ENCODE measurements at regions not wholly inside any gene's neighbourhood (a gene's known extent, or its start where the extent isn't known, plus 50 kb on each side); places are given as distances from the start of the nearest gene placed in this dataset.
"Not testable (repeated sequence)": the region's sequence is repeated elsewhere in the genome, so short reads cannot be mapped to it uniquely, and the experiment has no call there.

DNA sequence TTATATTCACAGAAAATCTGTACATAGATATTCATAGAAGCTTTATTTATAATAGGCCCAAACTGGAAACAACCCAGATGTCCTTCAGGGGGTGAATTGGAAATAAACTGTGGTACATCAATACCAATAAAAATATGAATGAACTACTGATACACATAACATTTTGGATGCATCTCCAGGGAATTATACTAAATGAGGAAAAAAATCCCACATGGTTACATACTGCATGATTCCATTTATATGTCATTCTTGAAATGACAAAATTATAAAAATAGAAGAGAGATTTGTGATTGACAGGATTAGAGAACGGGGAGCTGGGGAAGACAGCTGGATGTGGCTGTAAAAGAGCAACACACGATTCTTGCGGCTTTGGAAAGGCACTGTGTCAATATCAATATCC lies 435.0 kb downstream of the TMEM182 start:
- 57% methylated on average over 3 of the region's 3 CpGs for WGBS

DNA sequence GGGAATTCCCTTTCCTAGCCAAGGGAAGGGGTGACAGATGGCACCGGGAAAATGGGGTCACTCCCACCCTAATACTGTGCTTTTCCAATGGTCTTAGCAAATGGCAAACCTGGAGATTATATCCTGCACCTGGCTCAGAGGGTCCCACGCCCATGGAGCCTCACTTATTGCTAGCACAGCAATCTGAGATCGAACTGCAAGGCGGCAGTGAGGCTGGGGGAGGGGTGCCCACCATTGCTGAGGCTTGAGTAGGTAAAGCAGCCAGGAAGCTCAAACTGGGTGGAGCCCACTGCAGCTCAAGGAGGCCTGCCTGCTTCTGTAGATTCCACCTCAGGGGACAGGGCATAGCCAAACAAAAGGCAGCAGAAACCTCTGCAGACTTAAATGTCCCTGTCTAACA lies 438.9 kb downstream of the TMEM182 start:
- WGBS = 85% methylated on average over 4 of the region's 4 CpGs
- H3K4me3 ChIP-seq (ENCODE audit: low read length in 2 of 2); H3K9me3 ChIP-seq (ENCODE audit: control insufficient read depth in 2 of 2, insufficient read depth in 1 of 2, low read length in 1 of 2); H3K4me1 ChIP-seq (ENCODE audit: control insufficient read depth in 2 of 2, insufficient read depth in 2 of 2, low read length in 2 of 2); H3K27ac ChIP-seq (ENCODE audit: low read depth in 1 of 2, low read length in 1 of 2); DNase-seq (ENCODE audit: low read depth in 6 of 9, low spot score in 9 of 9); H3K36me3 ChIP-seq (ENCODE audit: control insufficient read depth in 2 of 2, insufficient read depth in 2 of 2, low read length in 1 of 2); H3K27me3 ChIP-seq (ENCODE audit: control insufficient read depth in 2 of 2, insufficient read depth in 1 of 2, low read length in 1 of 2): not testable (repeated sequence)

More for the DNA sequence above, 435.0 kb downstream of the TMEM182 start:
- Histone ChIP-seq H3K27me3 (ENCODE audit: control insufficient read depth in 2 of 2, insufficient read depth in 1 of 2, low read length in 1 of 2) (no peaks in the 10 kb centered on the region), H3K36me3 (ENCODE audit: control insufficient read depth in 2 of 2, insufficient read depth in 2 of 2, low read length in 1 of 2) (no peaks in the 10 kb centered on the region), H3K4me3 (ENCODE audit: low read length in 2 of 2) (no peak overlapping the region), H3K27ac (ENCODE audit: low read depth in 1 of 2, low read length in 1 of 2) (no peak overlapping the region), H3K9me3 (ENCODE audit: control insufficient read depth in 2 of 2, insufficient read depth in 1 of 2, low read length in 1 of 2) (no peaks in the 10 kb centered on the region), H3K4me1 (ENCODE audit: control insufficient read depth in 2 of 2, insufficient read depth in 2 of 2, low read length in 2 of 2) (no peaks in the 10 kb centered on the region)
- DNase-seq (ENCODE audit: low read depth in 6 of 9, low spot score in 9 of 9) = no peak

DNA sequence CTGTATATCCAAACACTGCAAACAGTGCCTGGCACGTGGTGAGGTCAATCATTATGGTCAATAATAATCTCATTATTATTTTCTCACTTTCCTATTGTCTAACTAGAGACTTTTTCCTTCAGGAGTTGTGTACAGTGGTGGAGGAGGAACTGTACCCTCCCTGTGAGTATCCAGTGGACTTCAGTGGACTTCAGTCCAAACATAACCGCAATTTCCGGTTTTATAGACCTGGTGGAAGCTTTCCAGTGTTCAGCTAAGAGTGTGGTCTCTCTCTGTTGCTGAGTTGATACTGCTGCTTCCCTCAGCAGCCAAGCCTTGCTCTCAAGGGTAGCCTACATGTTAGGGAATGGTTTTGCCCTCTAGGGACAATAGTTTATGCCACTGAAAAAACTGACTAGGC lies 447.1 kb downstream of the TMEM182 start:
- no peaks in the 10 kb centered on the region for H3K9me3 ChIP-seq (ENCODE audit: control insufficient read depth in 2 of 2, insufficient read depth in 1 of 2, low read length in 1 of 2)
- 74% methylated on average over 3 of the region's 3 CpGs for WGBS
- H3K36me3 ChIP-seq (ENCODE audit: control insufficient read depth in 2 of 2, insufficient read depth in 2 of 2, low read length in 1 of 2) = no peaks in the 10 kb centered on the region
- no peak overlapping the region for H3K27ac ChIP-seq (ENCODE audit: low read depth in 1 of 2, low read length in 1 of 2)
- DNase-seq (ENCODE audit: low read depth in 6 of 9, low spot score in 9 of 9) = no peak
- H3K4me3 ChIP-seq (ENCODE audit: low read length in 2 of 2) = no peak overlapping the region
- no peaks in the 10 kb centered on the region for H3K27me3 ChIP-seq (ENCODE audit: control insufficient read depth in 2 of 2, insufficient read depth in 1 of 2, low read length in 1 of 2)
- H3K4me1 ChIP-seq (ENCODE audit: control insufficient read depth in 2 of 2, insufficient read depth in 2 of 2, low read length in 2 of 2) = no peaks in the 10 kb centered on the region

DNA sequence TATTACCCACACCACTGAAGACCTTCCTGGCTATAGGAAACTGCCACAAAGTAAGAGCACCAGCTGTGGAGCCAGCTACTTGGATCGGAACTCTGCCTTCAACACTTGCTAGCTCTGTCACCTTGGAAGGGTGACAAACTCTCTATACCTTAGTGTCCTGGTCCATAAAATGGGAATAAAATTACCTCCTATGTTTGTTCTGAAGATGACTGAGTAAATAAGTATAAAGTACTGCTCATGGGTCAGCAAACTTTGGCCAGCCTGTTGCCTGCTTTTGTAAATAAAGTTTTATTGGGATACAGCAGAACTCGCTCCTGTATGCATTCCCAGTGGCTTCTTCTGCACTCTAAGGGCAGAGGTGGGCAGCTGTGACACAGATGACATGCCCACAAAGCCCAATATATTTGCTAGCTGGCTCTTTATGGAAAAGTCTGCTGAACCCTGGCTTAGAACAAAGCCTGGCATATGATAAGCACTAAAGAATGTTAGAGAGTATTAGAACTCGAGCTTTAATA lies 451.3 kb downstream of the TMEM182 start:
- no peaks in the 10 kb centered on the region for H3K27me3 ChIP-seq (ENCODE audit: control insufficient read depth in 2 of 2, insufficient read depth in 1 of 2, low read length in 1 of 2)
- H3K36me3 ChIP-seq (ENCODE audit: control insufficient read depth in 2 of 2, insufficient read depth in 2 of 2, low read length in 1 of 2) = no peaks in the 10 kb centered on the region
- H3K4me1 ChIP-seq (ENCODE audit: control insufficient read depth in 2 of 2, insufficient read depth in 2 of 2, low read length in 2 of 2) = no peaks in the 10 kb centered on the region
- DNase-seq (ENCODE audit: low read depth in 6 of 9, low spot score in 9 of 9) = no peak
- WGBS = 87% methylated on average over 3 of the region's 3 CpGs
- no peak overlapping the region for H3K4me3 ChIP-seq (ENCODE audit: low read length in 2 of 2)
- no peak overlapping the region for H3K27ac ChIP-seq (ENCODE audit: low read depth in 1 of 2, low read length in 1 of 2)
- no peaks in the 10 kb centered on the region for H3K9me3 ChIP-seq (ENCODE audit: control insufficient read depth in 2 of 2, insufficient read depth in 1 of 2, low read length in 1 of 2)

DNA sequence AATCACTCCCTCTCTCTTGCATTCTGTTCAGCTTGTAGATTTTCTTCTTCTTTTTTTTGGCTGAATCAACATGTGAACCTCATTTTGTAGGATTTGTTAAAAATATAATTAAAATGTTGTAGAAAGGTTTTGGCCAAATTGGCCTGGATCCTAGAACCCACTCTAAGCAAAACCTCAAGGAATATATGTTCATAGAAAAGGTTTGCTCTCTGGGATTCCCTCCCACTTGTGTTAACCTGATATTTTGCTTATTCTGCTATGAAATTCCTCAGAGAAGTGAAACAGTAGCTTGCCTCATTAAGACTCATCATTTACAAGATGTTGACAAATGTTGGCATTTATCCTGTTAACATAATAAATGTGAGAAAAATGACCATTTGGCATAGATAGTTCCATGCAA lies 456.7 kb downstream of the TMEM182 start:
- no peak for DNase-seq (ENCODE audit: low read depth in 6 of 9, low spot score in 9 of 9)
- H3K4me3 ChIP-seq (ENCODE audit: low read length in 2 of 2) = no peak overlapping the region
- no peaks in the 10 kb centered on the region for H3K36me3 ChIP-seq (ENCODE audit: control insufficient read depth in 2 of 2, insufficient read depth in 2 of 2, low read length in 1 of 2)
- H3K4me1 ChIP-seq (ENCODE audit: control insufficient read depth in 2 of 2, insufficient read depth in 2 of 2, low read length in 2 of 2) = no peaks in the 10 kb centered on the region
- H3K9me3 ChIP-seq (ENCODE audit: control insufficient read depth in 2 of 2, insufficient read depth in 1 of 2, low read length in 1 of 2) = no peaks in the 10 kb centered on the region
- no peaks in the 10 kb centered on the region for H3K27me3 ChIP-seq (ENCODE audit: control insufficient read depth in 2 of 2, insufficient read depth in 1 of 2, low read length in 1 of 2)
- H3K27ac ChIP-seq (ENCODE audit: low read depth in 1 of 2, low read length in 1 of 2) = no peak overlapping the region

DNA sequence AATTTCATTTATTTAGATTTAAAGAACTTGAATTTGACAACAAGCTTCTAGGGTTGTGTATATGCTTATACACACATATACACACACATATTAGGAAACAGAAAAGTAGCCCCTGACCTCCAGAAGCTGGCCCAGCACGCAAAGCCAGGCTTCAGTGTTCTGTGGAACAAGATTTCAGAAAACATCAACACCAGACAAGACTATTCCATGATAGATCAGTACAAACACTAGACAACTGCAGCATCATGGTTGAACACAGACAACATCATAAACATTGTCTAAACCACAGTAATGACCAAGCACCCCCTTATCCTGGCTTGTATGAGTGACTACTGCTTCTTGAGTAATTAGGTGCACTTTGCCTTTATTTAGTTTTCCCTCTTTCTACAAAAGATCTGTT lies 457.6 kb downstream of the TMEM182 start:
- Histone ChIP-seq H3K9me3 (ENCODE audit: control insufficient read depth in 2 of 2, insufficient read depth in 1 of 2, low read length in 1 of 2) (no peaks in the 10 kb centered on the region), H3K4me3 (ENCODE audit: low read length in 2 of 2) (no peak overlapping the region), H3K27me3 (ENCODE audit: control insufficient read depth in 2 of 2, insufficient read depth in 1 of 2, low read length in 1 of 2) (no peaks in the 10 kb centered on the region), H3K36me3 (ENCODE audit: control insufficient read depth in 2 of 2, insufficient read depth in 2 of 2, low read length in 1 of 2) (no peaks in the 10 kb centered on the region), H3K27ac (ENCODE audit: low read depth in 1 of 2, low read length in 1 of 2) (no peak overlapping the region), H3K4me1 (ENCODE audit: control insufficient read depth in 2 of 2, insufficient read depth in 2 of 2, low read length in 2 of 2) (no peaks in the 10 kb centered on the region)
- WGBS = 95% methylated on average over 1 of the region's 1 CpG
- no peak for DNase-seq (ENCODE audit: low read depth in 6 of 9, low spot score in 9 of 9)

DNA sequence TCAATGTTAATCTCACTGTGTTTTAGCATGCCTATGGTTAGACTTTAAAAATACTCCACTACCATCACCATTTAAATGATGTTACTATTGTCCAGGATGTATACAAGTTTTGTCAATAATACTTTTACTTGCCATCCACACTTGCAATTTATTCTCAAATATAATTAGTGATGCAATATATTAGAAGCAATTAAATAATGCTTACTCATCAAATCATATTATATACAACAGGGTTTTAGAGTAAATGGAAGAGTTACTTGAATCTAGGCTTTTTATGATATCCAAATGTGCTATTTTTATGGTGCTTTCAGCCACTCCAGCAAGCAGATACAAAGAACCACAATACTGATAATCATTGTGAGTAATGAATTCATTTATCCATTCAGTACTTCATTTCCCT lies 461.1 kb downstream of the TMEM182 start:
- Histone ChIP-seq H3K9me3 (ENCODE audit: control insufficient read depth in 2 of 2, insufficient read depth in 1 of 2, low read length in 1 of 2) (no peaks in the 10 kb centered on the region), H3K27me3 (ENCODE audit: control insufficient read depth in 2 of 2, insufficient read depth in 1 of 2, low read length in 1 of 2) (no peaks in the 10 kb centered on the region), H3K4me1 (ENCODE audit: control insufficient read depth in 2 of 2, insufficient read depth in 2 of 2, low read length in 2 of 2) (no peaks in the 10 kb centered on the region), H3K4me3 (ENCODE audit: low read length in 2 of 2) (no peak overlapping the region), H3K27ac (ENCODE audit: low read depth in 1 of 2, low read length in 1 of 2) (no peak overlapping the region), H3K36me3 (ENCODE audit: control insufficient read depth in 2 of 2, insufficient read depth in 2 of 2, low read length in 1 of 2) (no peaks in the 10 kb centered on the region)
- DNase-seq (ENCODE audit: low read depth in 6 of 9, low spot score in 9 of 9) = no peak

DNA sequence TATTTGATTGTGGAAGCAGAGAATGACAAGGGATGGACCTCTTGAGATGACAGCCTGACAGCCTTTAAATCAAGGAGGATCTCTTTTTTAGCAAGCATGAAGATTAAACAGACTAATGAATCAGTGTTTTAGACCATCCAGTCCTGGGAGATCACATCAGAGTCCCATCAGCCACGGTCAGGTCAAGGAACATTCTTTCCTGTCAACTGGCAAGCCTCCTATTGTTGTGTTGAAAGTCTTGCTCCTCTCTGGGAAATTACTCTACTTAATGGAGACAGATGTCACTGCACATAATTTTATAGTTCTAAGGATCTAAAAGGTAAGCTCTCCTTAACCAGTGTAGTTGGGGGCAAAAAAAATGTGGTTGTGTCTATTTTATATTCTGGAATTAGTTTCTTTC lies 469.0 kb downstream of the TMEM182 start:
- Histone ChIP-seq H3K27me3 (ENCODE audit: control insufficient read depth in 2 of 2, insufficient read depth in 1 of 2, low read length in 1 of 2) (no peaks in the 10 kb centered on the region), H3K9me3 (ENCODE audit: control insufficient read depth in 2 of 2, insufficient read depth in 1 of 2, low read length in 1 of 2) (no peaks in the 10 kb centered on the region), H3K4me3 (ENCODE audit: low read length in 2 of 2) (no peak overlapping the region), H3K4me1 (ENCODE audit: control insufficient read depth in 2 of 2, insufficient read depth in 2 of 2, low read length in 2 of 2) (no peaks in the 10 kb centered on the region), H3K36me3 (ENCODE audit: control insufficient read depth in 2 of 2, insufficient read depth in 2 of 2, low read length in 1 of 2) (no peaks in the 10 kb centered on the region), H3K27ac (ENCODE audit: low read depth in 1 of 2, low read length in 1 of 2) (no peak overlapping the region)
- WGBS = 50% methylated on average over 1 of the region's 1 CpG
- no peak for DNase-seq (ENCODE audit: low read depth in 6 of 9, low spot score in 9 of 9)

DNA sequence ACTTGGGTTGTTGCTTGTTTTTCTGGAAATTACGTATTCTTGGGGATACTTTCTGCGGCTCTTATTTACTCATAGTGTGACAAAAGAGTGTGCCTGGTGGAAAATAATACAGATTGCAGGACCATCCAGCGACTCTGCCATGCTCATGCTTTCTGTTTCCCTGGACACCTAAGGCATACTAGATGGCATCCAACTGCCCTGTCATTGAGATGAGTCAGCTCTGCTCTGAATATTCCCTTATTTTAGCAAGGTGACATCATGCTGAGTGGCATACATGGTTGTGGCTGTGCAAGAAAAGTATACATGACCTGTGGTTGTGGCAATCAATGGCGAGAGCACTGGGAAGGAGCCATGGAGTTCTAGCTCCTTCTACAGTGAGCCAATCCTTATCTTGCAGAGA lies 471.0 kb downstream of the TMEM182 start:
- H3K36me3 ChIP-seq (ENCODE audit: control insufficient read depth in 2 of 2, insufficient read depth in 2 of 2, low read length in 1 of 2) = no peaks in the 10 kb centered on the region
- no peak overlapping the region for H3K27ac ChIP-seq (ENCODE audit: low read depth in 1 of 2, low read length in 1 of 2)
- no peaks in the 10 kb centered on the region for H3K4me1 ChIP-seq (ENCODE audit: control insufficient read depth in 2 of 2, insufficient read depth in 2 of 2, low read length in 2 of 2)
- H3K27me3 ChIP-seq (ENCODE audit: control insufficient read depth in 2 of 2, insufficient read depth in 1 of 2, low read length in 1 of 2) = no peaks in the 10 kb centered on the region
- H3K9me3 ChIP-seq (ENCODE audit: control insufficient read depth in 2 of 2, insufficient read depth in 1 of 2, low read length in 1 of 2) = no peaks in the 10 kb centered on the region
- WGBS = 95% methylated on average over 4 of the region's 4 CpGs
- no peak for DNase-seq (ENCODE audit: low read depth in 6 of 9, low spot score in 9 of 9)
- H3K4me3 ChIP-seq (ENCODE audit: low read length in 2 of 2) = no peak overlapping the region

DNA sequence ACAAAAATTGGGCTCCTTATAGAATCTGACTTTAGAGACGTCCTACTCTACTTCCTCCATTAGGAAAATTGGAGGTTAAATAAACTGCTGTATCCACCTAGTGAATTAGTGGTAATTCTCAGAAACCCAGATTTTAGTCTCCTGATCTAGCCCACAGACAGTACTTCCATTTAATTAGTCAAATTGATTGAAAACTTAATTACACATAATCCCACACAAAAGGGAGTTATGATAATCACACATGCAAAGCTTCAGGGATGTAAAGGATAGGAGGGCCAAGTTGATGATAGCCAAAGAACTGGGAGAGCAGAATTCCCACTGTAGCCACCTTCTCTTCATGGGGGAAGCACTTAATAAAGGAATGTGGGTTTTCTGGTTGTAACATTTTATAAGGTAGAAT lies 471.9 kb downstream of the TMEM182 start:
- WGBS = 90% methylated on average over 1 of the region's 1 CpG
- Histone ChIP-seq H3K4me3 (ENCODE audit: low read length in 2 of 2) (no peak overlapping the region), H3K9me3 (ENCODE audit: control insufficient read depth in 2 of 2, insufficient read depth in 1 of 2, low read length in 1 of 2) (no peaks in the 10 kb centered on the region), H3K27me3 (ENCODE audit: control insufficient read depth in 2 of 2, insufficient read depth in 1 of 2, low read length in 1 of 2) (no peaks in the 10 kb centered on the region), H3K4me1 (ENCODE audit: control insufficient read depth in 2 of 2, insufficient read depth in 2 of 2, low read length in 2 of 2) (no peaks in the 10 kb centered on the region), H3K36me3 (ENCODE audit: control insufficient read depth in 2 of 2, insufficient read depth in 2 of 2, low read length in 1 of 2) (no peaks in the 10 kb centered on the region), H3K27ac (ENCODE audit: low read depth in 1 of 2, low read length in 1 of 2) (no peak overlapping the region)
- no peak for DNase-seq (ENCODE audit: low read depth in 6 of 9, low spot score in 9 of 9)

All from thymus (tissue), 11 donors.